ENCODE measurements at regions not wholly inside any gene's neighbourhood (a gene's known extent, or its start where the extent isn't known, plus 50 kb on each side); places are given as distances from the start of the nearest gene placed in this dataset.
A peak's percentile ranks its signal among the peaks of the same experiment; 100 is the strongest.

GRCh38 chr2:118202707-118203303, 114.5 kb downstream of the INSIG2 start:
- Mint-ChIP-seq H3K27me3 (peaks cover 13% of the 10 kb centered on the region), H3K4me3 (no peak overlapping the region), H3K27ac (no peak overlapping the region), H3K4me1 (peaks cover 4% of the 10 kb centered on the region), H3K9me3 (ENCODE audit: low read depth) (no peaks in the 10 kb centered on the region), H3K36me3 (ENCODE audit: low read depth) (no peaks in the 10 kb centered on the region)
- ATAC-seq: peak; percentile 96
- intact Hi-C loops (cut with DNase I, micrococcal nuclease): loop anchor here in 1 of 2 experiments (2.0 kb wide), 1 partner anchor 156 kb away; no protein-coding TSS in a partner anchor
- ChIA-PET CTCF (interaction anchor here (0.6 to 2.6 kb wide), 7 partner anchors 9 to 983 kb away, joined by 3 to 6 read pairs (median 3); no protein-coding TSS in a partner anchor), POLR2A (no interaction called here)
- DNase-seq: peak; percentile 75

GRCh38 chr2:118198268-118198667, 110.0 kb downstream of the INSIG2 start:
- Mint-ChIP-seq H3K4me1 (peaks cover 4% of the 10 kb centered on the region), H3K9me3 (ENCODE audit: low read depth) (no peaks in the 10 kb centered on the region), H3K27ac (no peak overlapping the region), H3K36me3 (ENCODE audit: low read depth) (no peaks in the 10 kb centered on the region), H3K27me3 (peaks cover 7% of the 10 kb centered on the region), H3K4me3 (no peak overlapping the region)
- ATAC-seq (peak; percentile 42), DNase-seq (no peak)
- POLR2A ChIA-PET: no interaction called here
- CTCF ChIA-PET: no interaction called here
- intact Hi-C loops (cut with DNase I, micrococcal nuclease): no loop called here

- ChIA-PET POLR2A (no interaction called here), CTCF (no interaction called here)
- H3K27me3 Mint-ChIP-seq: peaks cover 2% of the 10 kb centered on the region
- no peak overlapping the region for H3K4me3 Mint-ChIP-seq
- H3K4me1 Mint-ChIP-seq: no peaks in the 10 kb centered on the region
- no peak overlapping the region for H3K27ac Mint-ChIP-seq
- H3K36me3 Mint-ChIP-seq (ENCODE audit: low read depth): no peaks in the 10 kb centered on the region
- no peak for DNase-seq
- H3K9me3 Mint-ChIP-seq (ENCODE audit: low read depth): no peaks in the 10 kb centered on the region
- ATAC-seq: peak; percentile 58
- intact Hi-C loops (cut with DNase I, micrococcal nuclease): no loop called here
These were observed 108.9 kb downstream of the INSIG2 start for GRCh38 chr2:118197011-118197675.

- ChIA-PET CTCF (no interaction called here), POLR2A (no interaction called here)
- peaks cover 8% of the 10 kb centered on the region for H3K4me1 Mint-ChIP-seq
- intact Hi-C loops (cut with DNase I, micrococcal nuclease): no loop called here
- DNase-seq (no peak), ATAC-seq (no peak)
- H3K36me3 Mint-ChIP-seq (ENCODE audit: low read depth): peaks cover 3% of the 10 kb centered on the region
- no peak overlapping the region for H3K27ac Mint-ChIP-seq
- no peak overlapping the region for H3K4me3 Mint-ChIP-seq
- H3K9me3 Mint-ChIP-seq (ENCODE audit: low read depth): no peaks in the 10 kb centered on the region
- no peaks in the 10 kb centered on the region for H3K27me3 Mint-ChIP-seq
These were observed 102.2 kb downstream of the INSIG2 start for GRCh38 chr2:118190474-118190873.

- no peaks in the 10 kb centered on the region for H3K9me3 Mint-ChIP-seq (ENCODE audit: low read depth)
- H3K27ac Mint-ChIP-seq: peak overlapping the region; percentile 98
- peak overlapping the region; percentile 87 for H3K4me3 Mint-ChIP-seq
- intact Hi-C loops (cut with DNase I, micrococcal nuclease): loop anchor here (1.0 to 5.0 kb wide), 8 partner anchors 85 to 375 kb away; partner anchors contain the start of genes DDX18 (in 2 of the 2), CCDC93 (in 1 of the 2) and INSIG2 (in 1 of the 2)
- DNase-seq (no peak), ATAC-seq (no peak)
- H3K36me3 Mint-ChIP-seq (ENCODE audit: low read depth): peaks cover 3% of the 10 kb centered on the region
- peaks cover 14% of the 10 kb centered on the region for H3K4me1 Mint-ChIP-seq
- POLR2A ChIA-PET: interaction anchor here (1.0 kb wide), 1 partner anchor 99 kb away, joined by 3 read pairs; the partner anchor contains the start of gene INSIG2
- no peaks in the 10 kb centered on the region for H3K27me3 Mint-ChIP-seq
- CTCF ChIA-PET: interaction anchor here (0.9 to 1.4 kb wide), 5 partner anchors 38 to 668 kb away, joined by 3 to 6 read pairs (median 3); partner anchors contain the start of gene INSIG2
These were observed 98.6 kb downstream of the INSIG2 start for GRCh38 chr2:118186858-118187254.

GRCh38 chr2:118186110-118186857, 98.0 kb downstream of the INSIG2 start:
- intact Hi-C loops (cut with DNase I, micrococcal nuclease): loop anchor here (1.0 to 5.0 kb wide), 7 partner anchors 84 to 374 kb away; partner anchors contain the start of genes DDX18 (in 2 of the 2), CCDC93 (in 1 of the 2) and INSIG2 (in 1 of the 2)
- Mint-ChIP-seq H3K4me1 (peaks cover 14% of the 10 kb centered on the region), H3K36me3 (ENCODE audit: low read depth) (peaks cover 3% of the 10 kb centered on the region), H3K9me3 (ENCODE audit: low read depth) (no peaks in the 10 kb centered on the region), H3K27ac (peak overlapping the region; percentile 98), H3K4me3 (peak overlapping the region; percentile 87), H3K27me3 (no peaks in the 10 kb centered on the region)
- DNase-seq (peak; percentile 94), ATAC-seq (peak; percentile 91)
- ChIA-PET CTCF (interaction anchor here (0.9 to 1.4 kb wide), 4 partner anchors 38 to 669 kb away, joined by 3 to 6 read pairs (median 3); no protein-coding TSS in a partner anchor), POLR2A (interaction anchor here (0.6 to 1.0 kb wide), 2 partner anchors 33 to 98 kb away, joined by 3 read pairs; partner anchors contain the start of gene INSIG2)

- no peaks in the 10 kb centered on the region for H3K27me3 Mint-ChIP-seq
- DNase-seq (peak; percentile 82), ATAC-seq (peak; percentile 85)
- intact Hi-C loops (cut with DNase I, micrococcal nuclease): loop anchor here (1.0 to 5.0 kb wide), 9 partner anchors 83 to 1181 kb away; partner anchors contain the start of genes DDX18 (in 2 of the 2), INSIG2 (in 2 of the 2), C2orf76 (in 1 of the 2) and CCDC93 (in 1 of the 2)
- peaks cover 14% of the 10 kb centered on the region for H3K4me1 Mint-ChIP-seq
- no peaks in the 10 kb centered on the region for H3K9me3 Mint-ChIP-seq (ENCODE audit: low read depth)
- peak overlapping the region; percentile 87 for H3K4me3 Mint-ChIP-seq
- POLR2A ChIA-PET: interaction anchor here (0.6 to 1.0 kb wide), 2 partner anchors 32 to 97 kb away, joined by 3 read pairs; partner anchors contain the start of gene INSIG2
- H3K27ac Mint-ChIP-seq: peak overlapping the region; percentile 98
- CTCF ChIA-PET: interaction anchor here (1.1 to 1.4 kb wide), 3 partner anchors 37 to 182 kb away, joined by 3 to 6 read pairs (median 3); no protein-coding TSS in a partner anchor
- H3K36me3 Mint-ChIP-seq (ENCODE audit: low read depth): peaks cover 3% of the 10 kb centered on the region
These were observed 97.2 kb downstream of the INSIG2 start for GRCh38 chr2:118185210-118186109.

- ATAC-seq (no peak), DNase-seq (no peak)
- intact Hi-C loops (cut with DNase I, micrococcal nuclease): loop anchor here in 1 of 2 experiments (5.0 kb wide), 1 partner anchor 1184 kb away; the partner anchor contains the start of genes C2orf76 and DBI
- Mint-ChIP-seq H3K27me3 (peaks cover 2% of the 10 kb centered on the region), H3K9me3 (ENCODE audit: low read depth) (no peaks in the 10 kb centered on the region), H3K4me1 (peaks cover 14% of the 10 kb centered on the region), H3K36me3 (ENCODE audit: low read depth) (peaks cover 3% of the 10 kb centered on the region), H3K4me3 (no peak overlapping the region), H3K27ac (no peak overlapping the region)
- POLR2A ChIA-PET: no interaction called here
- CTCF ChIA-PET: interaction anchor here (0.6 kb wide), 1 partner anchor 37 kb away, joined by 3 read pairs; no protein-coding TSS in a partner anchor
These were observed 95.1 kb downstream of the INSIG2 start for GRCh38 chr2:118183381-118183780.

- ChIA-PET CTCF (no interaction called here), POLR2A (interaction anchor here (1.0 kb wide), 1 partner anchor 14 kb away, joined by 3 read pairs; no protein-coding TSS in a partner anchor)
- Mint-ChIP-seq H3K27me3 (peaks cover 8% of the 10 kb centered on the region), H3K4me1 (peaks cover 16% of the 10 kb centered on the region), H3K4me3 (no peak overlapping the region), H3K9me3 (ENCODE audit: low read depth) (no peaks in the 10 kb centered on the region), H3K36me3 (ENCODE audit: low read depth) (no peaks in the 10 kb centered on the region), H3K27ac (no peak overlapping the region)
- intact Hi-C loops (cut with DNase I, micrococcal nuclease): no loop called here
- no peak for ATAC-seq
- DNase-seq: no peak
These were observed 91.2 kb downstream of the INSIG2 start for GRCh38 chr2:118179445-118179844.

- DNase-seq (peak; percentile 30), ATAC-seq (peak; percentile 40)
- ChIA-PET CTCF (interaction anchor here (1.0 kb wide), 1 partner anchor 131 kb away, joined by 7 read pairs; no protein-coding TSS in a partner anchor), POLR2A (no interaction called here)
- no peaks in the 10 kb centered on the region for H3K9me3 Mint-ChIP-seq (ENCODE audit: low read depth)
- no peak overlapping the region for H3K27ac Mint-ChIP-seq
- intact Hi-C loops (cut with DNase I, micrococcal nuclease): loop anchor here in 1 of 2 experiments (2.0 kb wide), 1 partner anchor 89 kb away; the partner anchor contains the start of gene INSIG2
- peaks cover 8% of the 10 kb centered on the region for H3K27me3 Mint-ChIP-seq
- no peaks in the 10 kb centered on the region for H3K36me3 Mint-ChIP-seq (ENCODE audit: low read depth)
- H3K4me3 Mint-ChIP-seq: no peak overlapping the region
- H3K4me1 Mint-ChIP-seq: peaks cover 16% of the 10 kb centered on the region
These were observed 89.6 kb downstream of the INSIG2 start for GRCh38 chr2:118177884-118178283.

Measured in activated CD4-positive, alpha-beta T cell treated with anti-CD3 and anti-CD28 coated beads for 36 hours (primary cell).